Hepatocyte (in vitro differentiated cells): ENCODE measurements at regions not wholly inside any gene's neighbourhood (a gene's known extent, or its start where the extent isn't known, plus 50 kb on each side); places are given as distances from the start of the nearest gene placed in this dataset.

Experiments
- EZH2 ChIP-seq: fragments of 200-600 bp; sonication (generic); IDR thresholded peaks from 2 replicates; pipeline ENCODE4 v1.6.1; 2016; ENCODE audit warnings: antibody characterized with exemption, mild to moderate bottlenecking, borderline replicate concordance
- EZH2phosphoT487 ChIP-seq: fragments of 200-600 bp; sonication (generic); IDR thresholded peaks from one replicate; pipeline ENCODE4 v1.6.1; 2018; ENCODE audit warnings: antibody characterized with exemption, mild to moderate bottlenecking, low read depth, moderate library complexity; ENCODE audit not compliant: unreplicated experiment, severe bottlenecking
- TF ChIP-seq, protein P1 (sequence below): fragments of 200-600 bp; sonication (generic); IDR thresholded peaks from 2 replicates; pipeline ENCODE4 v1.5.1; 2016; ENCODE audit warnings: antibody characterized with exemption, mild to moderate bottlenecking; ENCODE audit not compliant: poor library complexity

DNA sequence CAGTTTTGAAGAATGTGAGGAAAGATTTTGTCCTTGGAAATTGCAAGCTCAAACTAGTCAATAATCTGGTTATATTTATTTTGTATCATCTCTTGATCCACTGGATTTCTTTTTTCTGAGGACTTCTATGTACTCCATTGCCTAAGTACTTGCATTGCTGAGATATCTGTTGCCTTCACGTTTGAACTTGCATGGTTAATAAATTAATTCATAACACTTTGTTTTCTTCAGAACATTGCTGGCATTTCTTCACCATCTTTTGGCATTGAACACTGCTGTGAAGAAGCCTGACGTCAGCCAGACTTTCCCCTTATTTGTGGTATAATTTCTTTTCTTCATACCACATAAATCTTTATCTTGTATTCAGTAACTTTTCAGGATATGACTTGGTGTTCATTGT lies 246.0 kb upstream of the KIF2A start:
- TF ChIP-seq EZH2: no peak
- TF ChIP-seq, protein P1, sequence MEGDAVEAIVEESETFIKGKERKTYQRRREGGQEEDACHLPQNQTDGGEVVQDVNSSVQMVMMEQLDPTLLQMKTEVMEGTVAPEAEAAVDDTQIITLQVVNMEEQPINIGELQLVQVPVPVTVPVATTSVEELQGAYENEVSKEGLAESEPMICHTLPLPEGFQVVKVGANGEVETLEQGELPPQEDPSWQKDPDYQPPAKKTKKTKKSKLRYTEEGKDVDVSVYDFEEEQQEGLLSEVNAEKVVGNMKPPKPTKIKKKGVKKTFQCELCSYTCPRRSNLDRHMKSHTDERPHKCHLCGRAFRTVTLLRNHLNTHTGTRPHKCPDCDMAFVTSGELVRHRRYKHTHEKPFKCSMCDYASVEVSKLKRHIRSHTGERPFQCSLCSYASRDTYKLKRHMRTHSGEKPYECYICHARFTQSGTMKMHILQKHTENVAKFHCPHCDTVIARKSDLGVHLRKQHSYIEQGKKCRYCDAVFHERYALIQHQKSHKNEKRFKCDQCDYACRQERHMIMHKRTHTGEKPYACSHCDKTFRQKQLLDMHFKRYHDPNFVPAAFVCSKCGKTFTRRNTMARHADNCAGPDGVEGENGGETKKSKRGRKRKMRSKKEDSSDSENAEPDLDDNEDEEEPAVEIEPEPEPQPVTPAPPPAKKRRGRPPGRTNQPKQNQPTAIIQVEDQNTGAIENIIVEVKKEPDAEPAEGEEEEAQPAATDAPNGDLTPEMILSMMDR: no peak
- no peak for TF ChIP-seq EZH2phosphoT487
